GM12891 (cell line): ENCODE measurements at regions not wholly inside any gene's neighbourhood (a gene's known extent, or its start where the extent isn't known, plus 50 kb on each side); places are given as distances from the start of the nearest gene placed in this dataset.

Experiments
- DNase-seq: peaks from one replicate; pipeline ENCODE4 v3.0.0; 2011; ENCODE audit warnings: low spot score; ENCODE audit not compliant: insufficient read length
- FAIRE-seq: peaks from 2 replicates; lab custom pipeline; 2011; peaks lifted over from hg19 to GRCh38; lab: Jason Lieb, UNC
- PAX5 ChIP-seq: IDR thresholded peaks from 2 replicates; pipeline ENCODE4 v1.6.1; 2011; ENCODE audit warnings: low read length, moderate library complexity, mild to moderate bottlenecking; ENCODE audit not compliant: insufficient read depth, severe bottlenecking
- POLR2A ChIP-seq: IDR thresholded peaks from 2 replicates; pipeline ENCODE4 v1.6.1; 2011; ENCODE audit warnings: low read depth, low read length, control low read depth
- POLR2AphosphoS5 ChIP-seq: IDR thresholded peaks from 2 replicates; pipeline ENCODE4 v1.6.1; 2011; ENCODE audit warnings: low read depth, low read length, control low read depth
- POU2F2 ChIP-seq: IDR thresholded peaks from 2 replicates; pipeline ENCODE4 v1.6.1; 2011; ENCODE audit warnings: low read depth, mild to moderate bottlenecking, control low read depth, low read length, moderate library complexity
- SPI1 ChIP-seq: IDR thresholded peaks from 2 replicates; pipeline ENCODE4 v1.6.1; 2011; ENCODE audit warnings: low read depth, low read length, control low read depth
- TAF1 ChIP-seq: IDR thresholded peaks from 2 replicates; pipeline ENCODE4 v1.6.1; 2011; ENCODE audit warnings: low read depth, low read length, control low read depth

GRCh38 chr5:175305251-175305650 is 138.7 kb downstream of the DRD1 start:
- no peak for TF ChIP-seq POU2F2
- TF ChIP-seq PAX5, result no peak
- TF ChIP-seq POLR2A, result no peak
- TF ChIP-seq SPI1, result no peak
- TF ChIP-seq TAF1, result no peak
- no peak for TF ChIP-seq POLR2AphosphoS5
- DNase-seq (no peak), FAIRE-seq (no peak)

GRCh38 chr5:175290379-175290778 is 153.6 kb downstream of the DRD1 start:
- DNase-seq (no peak), FAIRE-seq (no peak)
- no peak for TF ChIP-seq POLR2A
- no peak for TF ChIP-seq POLR2AphosphoS5
- TF ChIP-seq PAX5, result no peak
- TF ChIP-seq TAF1, result no peak
- TF ChIP-seq SPI1, result no peak
- TF ChIP-seq POU2F2, result no peak

- no peak for DNase-seq
- TF ChIP-seq PAX5, result no peak
- TF ChIP-seq TAF1, result no peak
- FAIRE-seq, result no peak
These were observed 155.8 kb downstream of the DRD1 start for GRCh38 chr5:175288048-175288621.

DNA sequence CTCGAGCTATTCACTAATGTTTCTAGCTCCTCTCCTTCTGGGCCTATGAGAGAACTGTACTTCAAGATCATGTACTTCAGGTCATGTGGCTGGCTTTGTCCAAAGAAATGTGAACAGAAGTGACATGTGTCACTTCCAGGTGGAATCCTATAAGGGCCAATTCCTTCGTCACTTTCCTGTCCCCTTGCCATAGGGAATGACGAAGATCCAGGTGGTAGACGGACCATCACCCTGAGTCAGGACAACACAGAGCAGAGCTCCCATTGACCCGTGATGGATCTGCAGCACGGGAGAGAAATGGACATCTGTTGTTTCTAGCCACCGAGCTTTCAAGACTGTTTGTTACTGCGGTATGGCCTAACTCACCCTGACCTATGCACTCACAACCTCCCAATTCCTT is 157.0 kb downstream of the DRD1 start:
- DNase-seq, result no peak
- no peak for FAIRE-seq
- TF ChIP-seq POU2F2 (no peak), SPI1 (no peak), TAF1 (no peak), POLR2AphosphoS5 (no peak), PAX5 (no peak), POLR2A (no peak)

- DNase-seq (no peak), FAIRE-seq (no peak)
- TF ChIP-seq SPI1 (no peak), POLR2A (no peak), POU2F2 (no peak), TAF1 (no peak), PAX5 (no peak), POLR2AphosphoS5 (no peak)
These were observed 158.7 kb downstream of the DRD1 start for GRCh38 chr5:175285261-175285660.

DNA sequence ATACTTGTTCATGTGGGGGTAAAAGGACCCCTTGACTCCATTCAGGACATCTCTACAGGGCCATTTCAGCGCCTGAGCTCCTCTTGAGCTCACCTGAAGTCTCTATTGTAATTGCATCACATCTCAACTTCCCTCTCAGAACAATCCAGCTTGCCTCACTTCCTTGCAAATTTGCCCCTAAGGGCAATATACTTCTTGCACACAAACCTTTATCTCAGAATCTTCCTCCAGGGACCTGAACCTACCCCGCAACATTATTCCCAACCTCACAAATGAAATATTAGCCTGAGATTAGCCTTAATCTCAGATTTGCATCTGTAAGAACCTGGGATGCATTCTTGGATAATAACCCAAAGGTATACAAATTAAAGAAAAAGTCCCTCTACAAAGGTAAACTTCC is 159.2 kb downstream of the DRD1 start:
- no peak for TF ChIP-seq POLR2AphosphoS5
- no peak for TF ChIP-seq PAX5
- TF ChIP-seq POU2F2, result no peak
- no peak for TF ChIP-seq POLR2A
- no peak for TF ChIP-seq TAF1
- no peak for TF ChIP-seq SPI1
- DNase-seq, result no peak
- no peak for FAIRE-seq

DNA sequence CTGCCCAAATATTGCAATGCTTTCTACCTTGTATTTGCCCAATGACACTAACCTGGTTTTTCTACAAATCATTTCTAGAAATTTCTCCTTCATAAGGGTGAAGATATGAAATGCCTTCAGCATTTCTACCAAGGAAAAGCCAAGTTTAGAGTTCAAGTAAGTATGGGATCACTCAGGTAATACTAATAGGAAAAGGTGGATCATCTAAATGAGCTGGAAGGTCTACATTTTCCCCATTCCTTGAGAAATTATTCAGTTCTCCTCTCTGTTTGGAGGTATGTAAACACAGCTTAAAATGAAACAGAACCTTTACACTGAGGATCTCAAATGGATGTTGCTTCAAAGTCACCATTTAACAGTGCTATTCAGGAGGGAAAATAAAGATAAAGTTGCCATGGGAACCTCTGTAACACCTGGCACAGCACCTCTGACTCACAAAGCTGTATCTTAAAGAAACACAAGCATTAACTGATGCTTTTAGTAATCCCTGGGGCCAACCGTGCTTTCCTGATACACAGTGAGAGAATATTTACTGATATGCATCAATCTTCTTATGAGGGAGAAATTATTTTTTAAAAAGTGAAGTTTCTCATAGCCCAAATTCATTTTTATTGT is 161.3 kb downstream of the DRD1 start:
- no peak for DNase-seq
- no peak for FAIRE-seq
- no peak for TF ChIP-seq POLR2AphosphoS5
- no peak for TF ChIP-seq TAF1
- TF ChIP-seq PAX5, result no peak
- TF ChIP-seq SPI1, result no peak
- no peak for TF ChIP-seq POU2F2

DNA sequence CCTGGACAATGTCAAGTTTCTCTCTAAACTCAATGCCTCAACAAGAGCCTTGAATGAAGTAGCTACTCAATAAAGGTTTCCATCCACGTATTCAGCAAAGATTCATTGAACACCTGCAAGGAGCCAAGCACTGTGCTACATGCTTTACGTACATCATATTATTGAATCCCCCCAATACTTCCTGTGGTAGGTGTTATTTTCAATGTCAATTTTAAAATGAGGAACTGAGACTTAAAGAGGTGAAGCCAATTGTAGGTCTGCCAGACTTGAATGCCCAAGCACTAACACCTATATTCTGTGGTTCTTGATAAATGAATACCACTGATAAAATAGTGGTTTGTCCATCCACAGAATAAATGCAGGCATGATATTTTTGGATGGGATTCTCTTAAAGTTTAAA is 162.3 kb downstream of the DRD1 start:
- FAIRE-seq (no peak), DNase-seq (no peak)
- TF ChIP-seq POU2F2, result no peak
- peak; percentile 85 for TF ChIP-seq SPI1

GRCh38 chr5:175281257-175281656 is 162.7 kb downstream of the DRD1 start:
- DNase-seq (no peak), FAIRE-seq (no peak)

GRCh38 chr5:175279506-175279905 is 164.5 kb downstream of the DRD1 start:
- FAIRE-seq (no peak), DNase-seq (no peak)
- TF ChIP-seq POU2F2 (no peak), TAF1 (no peak), POLR2A (no peak), PAX5 (no peak), POLR2AphosphoS5 (no peak)

More at GRCh38 chr5:175281257-175281656, 162.7 kb downstream of the DRD1 start:
- TF ChIP-seq POLR2A (no peak), PAX5 (no peak), SPI1 (no peak), POU2F2 (no peak), POLR2AphosphoS5 (no peak), TAF1 (no peak)
